EL (cell line): ENCODE measurements at regions not wholly inside any gene's neighbourhood (a gene's known extent, or its start where the extent isn't known, plus 50 kb on each side); places are given as distances from the start of the nearest gene placed in this dataset.

ENCODE experiments used
- DNase-seq: peaks from one replicate; pipeline ENCODE4 v3.0.0-alpha.2; 2016

GRCh38 chr2:22801071-22801470, 583.9 kb upstream of the KLHL29 start:
- DNase-seq = no peak

GRCh38 chr2:22801970-22802369, 583.0 kb upstream of the KLHL29 start:
- DNase-seq = no peak

GRCh38 chr2:22807872-22808271, 577.1 kb upstream of the KLHL29 start:
- no peak for DNase-seq

- no peak for DNase-seq
Measured at GRCh38 chr2:22810602-22811001, 574.4 kb upstream of the KLHL29 start.

GRCh38 chr2:22812065-22812680, 572.8 kb upstream of the KLHL29 start:
- no peak for DNase-seq

GRCh38 chr2:22817197-22817596, 567.8 kb upstream of the KLHL29 start:
- no peak for DNase-seq

GRCh38 chr2:22821458-22821857, 563.5 kb upstream of the KLHL29 start:
- DNase-seq = no peak

- no peak for DNase-seq
Measured at GRCh38 chr2:22822835-22823234, 562.1 kb upstream of the KLHL29 start.

GRCh38 chr2:22824618-22825017, 560.4 kb upstream of the KLHL29 start:
- no peak for DNase-seq

GRCh38 chr2:22826703-22827102, 558.3 kb upstream of the KLHL29 start:
- DNase-seq = no peak

GRCh38 chr2:22829791-22830190, 555.2 kb upstream of the KLHL29 start:
- no peak for DNase-seq

GRCh38 chr2:22832196-22832595, 552.8 kb upstream of the KLHL29 start:
- DNase-seq = no peak

GRCh38 chr2:22838461-22838860, 546.5 kb upstream of the KLHL29 start:
- DNase-seq = no peak

GRCh38 chr2:22842205-22842869, 542.6 kb upstream of the KLHL29 start:
- DNase-seq = no peak

- DNase-seq = no peak
Measured at GRCh38 chr2:22843919-22844537, 541.0 kb upstream of the KLHL29 start.

GRCh38 chr2:22850310-22850709, 534.7 kb upstream of the KLHL29 start:
- DNase-seq = no peak

GRCh38 chr2:22854588-22854987, 530.4 kb upstream of the KLHL29 start:
- DNase-seq = no peak

- DNase-seq = no peak
Measured at GRCh38 chr2:22855081-22855480, 529.9 kb upstream of the KLHL29 start.

GRCh38 chr2:22855761-22856184, 529.2 kb upstream of the KLHL29 start:
- no peak for DNase-seq

GRCh38 chr2:22867973-22868372, 517.0 kb upstream of the KLHL29 start:
- no peak for DNase-seq

GRCh38 chr2:22878121-22878520, 506.9 kb upstream of the KLHL29 start:
- no peak for DNase-seq

GRCh38 chr2:22879009-22879863, 505.7 kb upstream of the KLHL29 start:
- no peak for DNase-seq

- DNase-seq = no peak
Measured at GRCh38 chr2:22880161-22880560, 504.8 kb upstream of the KLHL29 start.

- no peak for DNase-seq
Measured at GRCh38 chr2:22882011-22882410, 503.0 kb upstream of the KLHL29 start.
